ENCODE measurements at regions not wholly inside any gene's neighbourhood (a gene's known extent, or its start where the extent isn't known, plus 50 kb on each side); places are given as distances from the start of the nearest gene placed in this dataset.
A peak's percentile ranks its signal among the peaks of the same experiment; 100 is the strongest.

- Mint-ChIP-seq H3K36me3 (ENCODE audit: insufficient read depth, unreplicated experiment) (no peaks in the 10 kb centered on the region), H3K27ac (ENCODE audit: low read depth, unreplicated experiment) (no peak overlapping the region), H3K27me3 (ENCODE audit: insufficient read depth, unreplicated experiment) (no peaks in the 10 kb centered on the region), H3K4me1 (ENCODE audit: insufficient read depth, unreplicated experiment) (peaks cover 6% of the 10 kb centered on the region), H3K9me3 (ENCODE audit: unreplicated experiment) (no peaks in the 10 kb centered on the region), H3K4me3 (ENCODE audit: unreplicated experiment) (no peak overlapping the region)
- TF ChIP-seq CTCF (IDR thresholded peaks at IDR 0.05; ENCODE audit: unreplicated experiment): no peak
- ChIA-PET CTCF (interaction anchor here (0.5 to 0.7 kb wide), 3 partner anchors 118 to 1702 kb away, joined by 3 to 5 read pairs (median 4); no protein-coding TSS in a partner anchor), POLR2A (no interaction called here)
- DNase-seq (ENCODE audit: unreplicated experiment): peak; percentile 29
- no TSS peak for BruUV-seq (replicated peaks)
- intact Hi-C loops (cut with micrococcal nuclease): no loop called here
These were observed 473.5 kb downstream of the MAT2B start for GRCh38 chr5:163978897-163979296.

- H3K27me3 Mint-ChIP-seq (ENCODE audit: insufficient read depth, unreplicated experiment): no peaks in the 10 kb centered on the region
- TF ChIP-seq CTCF (IDR thresholded peaks at IDR 0.05; ENCODE audit: unreplicated experiment): no peak
- BruUV-seq (replicated peaks): no TSS peak
- no peak for DNase-seq (ENCODE audit: unreplicated experiment)
- no peaks in the 10 kb centered on the region for H3K36me3 Mint-ChIP-seq (ENCODE audit: insufficient read depth, unreplicated experiment)
- ChIA-PET POLR2A (no interaction called here), CTCF (interaction anchor here (1.0 kb wide), 1 partner anchor 515 kb away, joined by 3 read pairs; no protein-coding TSS in a partner anchor)
- H3K27ac Mint-ChIP-seq (ENCODE audit: low read depth, unreplicated experiment): no peak overlapping the region
- H3K9me3 Mint-ChIP-seq (ENCODE audit: unreplicated experiment): no peaks in the 10 kb centered on the region
- no peak overlapping the region for H3K4me3 Mint-ChIP-seq (ENCODE audit: unreplicated experiment)
- no peaks in the 10 kb centered on the region for H3K4me1 Mint-ChIP-seq (ENCODE audit: insufficient read depth, unreplicated experiment)
- intact Hi-C loops (cut with micrococcal nuclease): no loop called here
These were observed 483.1 kb downstream of the MAT2B start for GRCh38 chr5:163988566-163988965.

- DNase-seq (ENCODE audit: unreplicated experiment): no peak
- Mint-ChIP-seq H3K9me3 (ENCODE audit: unreplicated experiment) (peaks cover 7% of the 10 kb centered on the region), H3K27me3 (ENCODE audit: insufficient read depth, unreplicated experiment) (no peaks in the 10 kb centered on the region), H3K4me1 (ENCODE audit: insufficient read depth, unreplicated experiment) (no peaks in the 10 kb centered on the region), H3K4me3 (ENCODE audit: unreplicated experiment) (no peak overlapping the region), H3K36me3 (ENCODE audit: insufficient read depth, unreplicated experiment) (no peaks in the 10 kb centered on the region), H3K27ac (ENCODE audit: low read depth, unreplicated experiment) (no peak overlapping the region)
- no peak for TF ChIP-seq CTCF (IDR thresholded peaks at IDR 0.05; ENCODE audit: unreplicated experiment)
- intact Hi-C loops (cut with micrococcal nuclease): no loop called here
- no TSS peak for BruUV-seq (replicated peaks)
- ChIA-PET CTCF (interaction anchor here (1.2 kb wide), 1 partner anchor 427 kb away, joined by 3 read pairs; no protein-coding TSS in a partner anchor), POLR2A (interaction anchor here (0.7 kb wide), 1 partner anchor 123 kb away, joined by 3 read pairs; no protein-coding TSS in a partner anchor)
These were observed 487.7 kb downstream of the MAT2B start for GRCh38 chr5:163993126-163993525.

GRCh38 chr5:163995206-163995605 lies 489.8 kb downstream of the MAT2B start:
- POLR2A ChIA-PET: interaction anchor here (0.6 kb wide), 1 partner anchor 40 kb away, joined by 3 read pairs; no protein-coding TSS in a partner anchor
- Mint-ChIP-seq H3K4me1 (ENCODE audit: insufficient read depth, unreplicated experiment) (no peaks in the 10 kb centered on the region), H3K27ac (ENCODE audit: low read depth, unreplicated experiment) (no peak overlapping the region), H3K36me3 (ENCODE audit: insufficient read depth, unreplicated experiment) (no peaks in the 10 kb centered on the region), H3K9me3 (ENCODE audit: unreplicated experiment) (peaks cover 7% of the 10 kb centered on the region), H3K4me3 (ENCODE audit: unreplicated experiment) (no peak overlapping the region), H3K27me3 (ENCODE audit: insufficient read depth, unreplicated experiment) (no peaks in the 10 kb centered on the region)
- intact Hi-C loops (cut with micrococcal nuclease): no loop called here
- no peak for TF ChIP-seq CTCF (IDR thresholded peaks at IDR 0.05; ENCODE audit: unreplicated experiment)
- CTCF ChIA-PET: interaction anchor here (1.2 to 1.6 kb wide), 2 partner anchors 18 to 431 kb away, joined by 4 read pairs; no protein-coding TSS in a partner anchor
- no TSS peak for BruUV-seq (replicated peaks)
- DNase-seq (ENCODE audit: unreplicated experiment): no peak

Data from MCF 10A (cell line).